PFSK-1 (cell line): ENCODE measurements at regions not wholly inside any gene's neighbourhood (a gene's known extent, or its start where the extent isn't known, plus 50 kb on each side); places are given as distances from the start of the nearest gene placed in this dataset.

ENCODE experiments used
- FOXP2 ChIP-seq: optimal IDR thresholded peaks from 2 replicates; pipeline ENCODE3; 2011; ENCODE audit warnings: borderline replicate concordance, control low read depth, inconsistent platforms; ENCODE audit not compliant: insufficient read depth; ENCODE audit errors: extremely low read length, extremely low read depth
- POLR2AphosphoS5 ChIP-seq: IDR thresholded peaks from 2 replicates; pipeline ENCODE4 v1.6.1; 2012; ENCODE audit warnings: low read depth, mild to moderate bottlenecking, control low read depth, low read length, moderate library complexity
- REST ChIP-seq, 2 experiments: IDR thresholded peaks; 2 replicates each; pipeline versions ENCODE4 v1.6.1 to v1.8.0; 2011 to 2012; ENCODE audit warnings: low read depth in 2 of 2, low read length in 2 of 2, control low read depth in 1 of 2, inconsistent platforms in 1 of 2, mild to moderate bottlenecking in 1 of 2, moderate library complexity in 1 of 2; ENCODE audit not compliant: insufficient read depth in 1 of 2
- TAF1 ChIP-seq: IDR thresholded peaks from 2 replicates; pipeline ENCODE4 v1.6.1; 2012; ENCODE audit warnings: low read length, control low read depth, borderline replicate concordance; ENCODE audit not compliant: insufficient read depth

DNA sequence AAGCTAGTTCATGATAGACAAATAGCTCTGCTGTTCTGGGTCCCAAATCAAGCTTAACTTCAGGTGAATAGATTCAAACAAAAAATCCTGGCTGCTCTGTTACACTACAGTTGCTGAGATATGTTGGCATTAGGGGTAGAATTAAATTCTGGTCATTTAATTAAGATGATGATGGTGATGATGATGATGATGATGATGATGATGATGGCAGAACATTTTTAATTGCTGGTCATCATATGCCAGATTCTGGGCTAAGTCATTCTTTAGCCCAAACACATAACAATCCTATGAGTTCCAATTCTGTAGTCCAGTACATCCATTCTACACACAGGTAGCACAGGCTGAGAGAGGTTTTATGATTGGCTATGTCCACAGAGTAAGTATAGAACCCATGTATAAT, 741.5 kb downstream of the STIM2 start:
- TF ChIP-seq FOXP2 (no peak), POLR2AphosphoS5 (no peak), REST (IDR thresholded peaks at IDR 0.05; ENCODE audit: insufficient read depth in 1 of 2, low read depth in 2 of 2, low read length in 2 of 2) (no peak), TAF1 (no peak)
